Activated CD8-positive, alpha-beta memory T cell treated with anti-CD3 and anti-CD28 coated beads, Interleukin-2, amount 50 U/mL, for 4 hours (primary cell): ENCODE measurements at regions not wholly inside any gene's neighbourhood (a gene's known extent, or its start where the extent isn't known, plus 50 kb on each side); places are given as distances from the start of the nearest gene placed in this dataset.

Experiments used
- DNase-seq: peaks from one replicate; pipeline ENCODE4 v3.0.0-alpha.2; 2020

DNA sequence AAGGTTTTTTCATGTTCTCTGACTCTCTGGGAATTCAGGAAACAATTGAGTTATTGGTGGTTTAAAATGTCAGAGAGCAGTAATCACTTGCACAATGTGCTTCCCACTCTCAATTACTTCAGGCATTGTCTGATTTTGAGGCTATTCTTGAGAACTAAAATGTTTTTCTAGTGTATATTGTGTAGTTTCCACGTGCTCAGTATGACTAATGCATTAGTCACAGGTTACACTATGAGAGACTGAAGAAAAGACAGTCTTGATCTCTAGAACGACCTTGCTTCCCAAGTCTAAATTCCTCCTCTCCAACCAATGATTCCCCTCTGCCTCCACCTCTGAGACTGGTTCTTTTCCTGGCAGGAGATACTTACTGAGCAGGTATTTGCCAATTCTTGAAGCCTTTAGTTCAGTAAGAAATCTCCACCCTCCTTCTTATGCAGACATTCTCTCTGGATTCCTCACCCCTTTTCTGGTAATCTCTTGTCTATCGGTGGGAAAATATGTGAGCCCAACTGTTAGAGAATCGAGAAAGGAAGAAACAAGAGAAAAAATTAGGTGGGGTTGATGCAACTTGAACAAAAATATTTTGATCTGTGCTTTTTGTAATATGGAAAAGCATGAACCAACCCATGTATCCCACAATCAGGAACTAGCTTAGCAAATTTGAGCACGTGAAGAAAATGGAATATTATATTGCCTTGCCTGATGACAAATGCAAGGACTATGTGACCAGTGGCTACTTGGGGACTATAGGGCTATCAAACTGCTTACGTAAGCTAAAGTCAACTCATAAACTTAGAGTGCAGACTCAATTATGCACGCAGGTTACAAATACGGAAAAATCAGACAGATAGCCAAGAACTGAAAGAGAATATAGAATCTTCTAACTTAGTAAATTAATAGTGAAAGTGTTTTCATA, 61.1 kb upstream of the SLC22A16 start:
- DNase-seq: no peak

DNA sequence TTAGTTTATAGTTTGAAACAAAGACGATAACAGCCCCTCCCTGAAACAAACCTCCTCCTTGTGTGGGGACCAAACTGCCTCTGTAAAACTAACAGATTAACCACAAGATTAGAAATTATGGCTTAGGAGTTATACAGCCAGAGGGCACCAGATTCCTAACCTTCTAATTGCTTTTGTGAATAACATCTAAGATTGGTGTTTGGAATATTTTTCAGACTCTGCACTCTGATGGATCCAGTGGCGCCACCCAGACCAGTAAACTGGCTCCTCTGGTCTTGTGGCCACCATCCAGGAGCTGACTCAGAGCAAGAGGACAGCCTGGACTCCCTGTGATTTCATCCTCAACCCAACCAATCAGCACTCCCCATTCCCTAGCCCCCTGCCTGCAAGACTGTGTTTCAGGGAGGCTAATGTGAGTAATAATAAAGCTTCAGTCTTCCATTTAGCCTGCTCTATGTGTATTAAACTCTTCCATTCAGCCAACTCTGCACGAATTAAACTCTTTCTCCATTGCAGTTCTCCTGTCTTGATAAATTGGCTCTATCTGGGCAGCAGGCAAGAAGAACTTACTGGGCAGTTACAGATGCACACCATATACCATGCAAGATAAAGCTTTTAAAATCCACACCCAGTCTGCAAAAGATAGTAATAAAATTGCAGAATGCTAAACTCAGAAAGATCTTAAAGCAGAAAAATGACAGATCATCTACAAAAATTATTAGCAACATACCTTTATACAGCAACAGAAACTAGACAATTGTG, 58.5 kb upstream of the SLC22A16 start:
- DNase-seq: no peak

DNA sequence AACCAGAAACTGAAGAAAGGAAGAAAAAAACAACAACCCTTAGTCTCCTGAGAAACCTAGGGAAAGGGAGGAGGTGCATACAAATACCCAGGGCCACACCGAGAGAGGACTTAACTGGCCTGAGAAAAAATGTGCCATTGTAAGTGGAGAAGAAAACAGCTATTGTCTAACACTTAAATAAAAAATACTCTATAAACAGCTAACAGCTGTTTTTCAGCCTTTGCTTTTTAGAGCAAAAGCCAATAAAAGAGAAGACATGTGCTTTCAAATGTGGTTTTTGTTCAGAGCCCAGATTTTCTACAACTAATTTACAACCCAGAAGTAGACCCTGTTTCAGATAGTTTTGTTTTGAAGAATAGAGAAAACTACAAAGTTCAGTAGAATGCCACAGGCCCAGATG, 56.0 kb upstream of the SLC22A16 start:
- DNase-seq: no peak

DNA sequence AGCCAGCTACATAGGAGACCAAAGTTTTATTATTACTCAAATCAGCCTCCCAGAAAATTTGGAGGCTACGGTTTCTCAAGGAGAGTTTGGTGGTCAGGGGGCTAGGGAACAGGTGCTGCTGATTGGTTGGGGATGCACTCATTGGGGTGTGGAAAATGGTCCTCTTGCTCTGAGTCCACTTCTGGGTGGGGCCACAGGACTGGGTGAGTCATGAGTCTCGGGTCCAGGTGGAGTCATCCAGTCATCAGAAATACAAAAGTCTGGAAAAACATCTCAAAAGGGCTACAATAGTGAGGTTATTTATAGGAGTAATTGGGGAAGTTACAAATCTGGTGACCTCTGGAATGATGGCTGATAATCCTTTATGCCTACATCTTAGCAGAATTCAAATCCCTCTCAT, 54.3 kb upstream of the SLC22A16 start:
- DNase-seq: no peak

DNA sequence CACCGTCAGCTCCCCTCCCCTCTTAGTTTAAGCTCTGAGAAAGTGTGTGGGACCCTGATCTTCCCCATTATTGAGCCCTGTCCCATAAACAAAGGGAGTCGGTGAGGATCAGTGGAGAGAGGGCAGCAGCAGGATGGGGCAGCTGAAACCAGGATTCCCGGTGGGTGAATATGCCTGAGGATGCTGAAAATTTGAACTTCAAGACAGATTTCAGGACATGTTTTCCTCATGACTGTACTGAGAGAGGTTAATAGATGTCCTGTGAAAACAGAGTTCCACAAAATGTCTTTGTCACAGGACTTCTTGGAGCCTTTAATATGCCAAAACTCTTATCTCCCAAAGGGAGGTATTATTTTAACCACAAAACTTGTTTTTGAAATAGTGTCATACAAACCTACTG, 53.5 kb upstream of the SLC22A16 start:
- DNase-seq: no peak

DNA sequence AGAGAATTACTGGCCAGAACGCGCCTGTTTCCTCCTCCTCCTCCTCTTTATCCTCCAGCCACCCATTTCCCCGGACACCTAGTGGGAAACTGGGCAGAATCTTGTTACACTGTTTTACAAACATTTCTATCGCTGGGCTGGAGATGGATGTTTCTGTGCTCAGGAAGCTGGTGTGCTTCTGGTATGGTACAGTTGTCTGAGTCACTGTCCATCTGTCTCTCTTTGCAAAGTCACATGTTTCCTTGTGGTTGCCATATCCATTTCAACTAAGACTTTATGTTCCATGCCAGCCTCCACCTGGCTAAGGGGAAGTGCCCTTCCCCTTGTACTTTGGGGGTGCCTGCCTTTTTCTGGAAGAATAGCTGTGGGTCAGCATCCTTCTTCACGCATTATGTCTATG, 52.9 kb upstream of the SLC22A16 start:
- DNase-seq: no peak

DNA sequence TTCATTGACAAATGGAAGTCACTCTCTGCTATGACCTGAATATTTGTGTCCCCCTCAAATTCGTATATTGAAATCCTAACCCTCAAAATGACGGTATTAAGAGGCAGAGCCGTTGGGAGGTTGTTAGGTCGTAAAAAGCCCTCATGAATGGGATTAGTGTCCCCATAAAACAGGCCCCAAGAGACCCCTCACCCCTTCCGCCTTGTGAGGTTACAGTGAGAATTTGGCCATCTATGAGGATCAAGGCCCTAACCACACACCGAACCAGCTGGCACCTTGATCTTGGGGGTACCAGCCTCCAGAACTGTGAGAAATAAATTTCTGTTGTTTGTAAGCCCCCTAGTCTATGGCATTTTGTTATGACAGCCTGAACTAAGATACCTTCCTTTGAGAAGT, 52.5 kb upstream of the SLC22A16 start:
- no peak for DNase-seq

DNA sequence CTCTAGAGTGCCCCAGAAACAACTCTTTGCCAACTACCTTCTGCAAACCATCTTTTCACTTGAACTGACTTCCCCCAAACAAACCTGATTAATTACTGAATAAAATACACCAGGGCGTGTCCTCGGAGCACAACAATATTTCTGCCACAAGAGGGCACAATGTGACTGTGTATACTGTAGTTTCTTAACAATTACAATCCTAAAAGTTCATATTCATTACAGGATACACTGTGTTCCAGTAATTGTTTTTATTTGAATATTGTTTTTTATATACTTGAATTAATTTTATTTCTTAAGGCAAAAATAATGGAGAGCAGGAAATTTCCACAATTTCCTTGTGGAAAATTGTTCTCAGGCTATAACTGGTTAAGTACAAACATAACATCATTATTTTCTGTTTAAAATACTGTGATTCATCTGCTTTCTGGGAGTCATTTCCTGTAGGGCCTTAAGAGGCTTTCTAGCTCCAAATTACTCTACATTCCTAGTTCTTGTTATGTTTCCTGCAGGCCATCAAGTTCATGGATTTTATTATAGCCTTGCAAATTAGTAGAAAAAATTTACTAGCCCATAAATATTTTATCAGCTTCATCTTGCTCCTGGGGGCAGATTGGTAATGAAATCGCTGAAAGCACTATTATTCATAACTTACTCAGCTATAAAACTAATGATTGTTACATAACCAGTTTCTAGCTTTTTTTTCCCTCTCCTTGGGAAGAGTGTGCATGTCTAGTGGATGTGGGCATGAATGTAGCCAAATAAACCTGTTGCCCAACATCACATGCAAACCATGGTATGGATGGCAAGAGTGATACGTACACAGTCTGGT, 51.9 kb upstream of the SLC22A16 start:
- peak; percentile 44 for DNase-seq

DNA sequence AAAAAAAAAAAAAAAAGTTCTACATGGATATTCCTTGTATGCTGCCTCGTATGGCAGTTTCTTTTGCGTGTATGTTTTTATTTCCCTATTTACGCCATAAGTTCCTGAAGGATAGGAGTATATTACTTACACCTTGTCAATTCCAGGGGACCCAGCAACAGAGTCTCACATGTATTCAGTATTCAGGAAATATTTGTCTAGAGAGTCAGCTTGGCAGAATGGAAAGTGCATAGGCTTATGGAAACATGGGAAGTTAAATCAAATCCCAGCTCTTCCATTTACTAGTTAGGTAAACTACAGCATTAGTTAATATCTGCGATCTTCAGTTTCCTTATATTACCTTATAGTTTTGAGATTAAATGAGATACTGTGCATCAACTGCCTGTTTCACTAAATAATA, 51.1 kb upstream of the SLC22A16 start:
- no peak for DNase-seq

DNA sequence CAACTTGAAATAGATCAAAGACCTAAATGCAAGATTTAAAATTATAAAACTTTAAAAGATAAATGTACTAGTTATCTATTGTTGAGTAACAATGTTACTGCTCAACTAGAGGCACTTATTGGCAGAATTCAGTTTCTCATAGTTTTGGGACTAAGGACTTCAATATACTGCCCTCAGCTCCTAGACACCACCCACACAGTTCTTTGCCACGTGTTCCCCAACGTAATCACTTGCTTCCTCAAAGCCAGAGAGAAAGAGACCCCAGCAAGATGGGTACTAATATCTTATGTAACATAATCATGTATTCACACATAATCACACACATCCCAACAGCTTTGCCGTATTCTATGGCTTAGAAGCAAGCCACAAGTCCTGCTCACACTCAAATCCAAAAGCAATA, 50.3 kb upstream of the SLC22A16 start:
- DNase-seq: no peak
